IMR-90 (cell line): ENCODE measurements at regions not wholly inside any gene's neighbourhood (a gene's known extent, or its start where the extent isn't known, plus 50 kb on each side); places are given as distances from the start of the nearest gene placed in this dataset.

ENCODE experiments used
- ATAC-seq: fragments of 200-7000 bp; cut with Tn5 transposase; 2 replicates; pipeline ENCODE4 v1.9.1; 2020; ENCODE audit warnings: low read depth, mild to moderate bottlenecking, moderate library complexity
- BruUV-seq: library from RNA; stranded (reverse); fragments of 400-500 nt; replicated peaks from 2 replicates; lab custom pipeline; 2021; lab: Mats Ljungman, UMichigan
- CTCF ChIA-PET: fragments of 300-600 bp; formaldehyde crosslinking; extraction: SDS; loops from one replicate; lab custom pipeline; 2021; ENCODE audit warnings: antibody characterized with exemption; lab: Yijun Ruan, JAX
- POLR2A ChIA-PET: fragments of 300-600 bp; sonication (Branson Sonifier 250); formaldehyde crosslinking; loops from one replicate; lab custom pipeline; 2022; ENCODE audit warnings: antibody characterized with exemption; ENCODE audit not compliant: unreplicated experiment; lab: Charles Lee
- DNase-seq: peaks from one replicate; pipeline ENCODE4 v3.0.0; 2013
- H2AFZ ChIP-seq: replicated peaks from 2 replicates; pipeline ENCODE3; 2013; ENCODE audit warnings: low read length, mild to moderate bottlenecking; ENCODE audit not compliant: poor library complexity
- H2AK5ac ChIP-seq: 2 replicates; pipeline ENCODE4 v1.6.1; 2013; ENCODE audit warnings: low read depth, low read length, inconsistent platforms
- H2AK9ac ChIP-seq: replicated peaks from 2 replicates; pipeline ENCODE3; 2013; ENCODE audit warnings: mild to moderate bottlenecking, low read depth, low read length, moderate library complexity; ENCODE audit not compliant: poor library complexity
- H2BK120ac ChIP-seq: 2 replicates; pipeline ENCODE4 v1.6.1; 2013; ENCODE audit warnings: low read depth, low read length, inconsistent platforms
- H2BK15ac ChIP-seq: 3 replicates; pipeline ENCODE4 v1.6.1; 2013; ENCODE audit warnings: low read depth, low read length, inconsistent platforms
- H2BK20ac ChIP-seq: 2 replicates; pipeline ENCODE4 v1.6.1; 2013; ENCODE audit warnings: low read depth, mild to moderate bottlenecking, inconsistent platforms, low read length, moderate library complexity
- H2BK5ac ChIP-seq: 2 replicates; pipeline ENCODE4 v1.6.1; 2013; ENCODE audit warnings: mild to moderate bottlenecking, low read depth, low read length, inconsistent platforms; ENCODE audit not compliant: poor library complexity, severe bottlenecking
- H3K14ac ChIP-seq: replicated peaks from 2 replicates; pipeline ENCODE4 v1.6.1; 2013; ENCODE audit warnings: low read depth, low read length, inconsistent platforms
- H3K18ac ChIP-seq: 2 replicates; pipeline ENCODE4 v1.6.1; 2013; ENCODE audit warnings: low read depth, low read length, control low read depth
- H3K23ac ChIP-seq: 2 replicates; pipeline ENCODE4 v1.6.1; 2013; ENCODE audit warnings: low read depth, low read length, inconsistent platforms
- H3K27ac ChIP-seq: 2 replicates; pipeline ENCODE4 v1.5.1; 2013; ENCODE audit warnings: mild to moderate bottlenecking, control low read depth, low read length; ENCODE audit not compliant: insufficient read depth
- H3K27me3 ChIP-seq: 2 replicates; pipeline ENCODE4 v1.6.1; 2013; ENCODE audit warnings: low read length; ENCODE audit not compliant: control insufficient read depth, insufficient read depth
- H3K36me3 ChIP-seq: 2 replicates; pipeline ENCODE4 v1.6.1; 2013; ENCODE audit warnings: low read length, mixed read lengths; ENCODE audit not compliant: control insufficient read depth, insufficient read depth
- H3K4ac ChIP-seq: 2 replicates; pipeline ENCODE4 v1.6.1; 2013; ENCODE audit warnings: low read depth, low read length, inconsistent platforms
- H3K4me1 ChIP-seq: 2 replicates; pipeline ENCODE4 v1.6.1; 2013; ENCODE audit warnings: low read length, mixed read lengths; ENCODE audit not compliant: control insufficient read depth, insufficient read depth
- H3K4me2 ChIP-seq: 2 replicates; pipeline ENCODE4 v1.6.1; 2013; ENCODE audit warnings: low read depth, mild to moderate bottlenecking, control low read depth, low read length, moderate library complexity
- H3K4me3 ChIP-seq: 2 replicates; pipeline ENCODE4 v1.5.1; 2013; ENCODE audit warnings: low read depth, mild to moderate bottlenecking, control low read depth, low read length, moderate library complexity; ENCODE audit not compliant: insufficient read depth
- H3K56ac ChIP-seq: 2 replicates; pipeline ENCODE4 v1.6.1; 2013; ENCODE audit warnings: low read length, inconsistent platforms; ENCODE audit not compliant: insufficient read depth; ENCODE audit errors: extremely low read depth
- H3K79me1 ChIP-seq, 2 experiments: 2 replicates each; pipeline ENCODE4 v1.6.1; 2013; ENCODE audit warnings: low read length in 2 of 2, inconsistent platforms in 1 of 2, low read depth in 1 of 2
- H3K9ac ChIP-seq: 2 replicates; pipeline ENCODE4 v1.6.1; 2013; ENCODE audit warnings: low read depth, low read length, control low read depth
- H3K9me1 ChIP-seq: 2 replicates; pipeline ENCODE4 v1.6.1; 2013; ENCODE audit warnings: low read length, inconsistent platforms; ENCODE audit not compliant: insufficient read depth
- H3K9me3 ChIP-seq: 2 replicates; pipeline ENCODE4 v1.6.1; 2013; ENCODE audit warnings: low read length; ENCODE audit not compliant: control insufficient read depth, insufficient read depth
- H4K20me1 ChIP-seq: 2 replicates; pipeline ENCODE4 v1.6.1; 2013; ENCODE audit warnings: low read length, inconsistent platforms; ENCODE audit not compliant: insufficient read depth
- H4K5ac ChIP-seq: 2 replicates; pipeline ENCODE4 v1.6.1; 2013; ENCODE audit warnings: mild to moderate bottlenecking, low read depth, low read length, control low read depth
- H4K8ac ChIP-seq, 2 experiments: 2 replicates each; pipeline ENCODE4 v1.6.1; 2013; ENCODE audit warnings: low read depth in 2 of 2, low read length in 2 of 2, control low read depth in 1 of 2, inconsistent platforms in 1 of 2
- H4K91ac ChIP-seq: 2 replicates; pipeline ENCODE4 v1.6.1; 2013; ENCODE audit warnings: low read depth, low read length, inconsistent platforms; ENCODE audit not compliant: insufficient read depth
- BHLHE40 ChIP-seq: fragments of 150-350 bp; IDR thresholded peaks from 2 replicates; pipeline ENCODE4 v1.6.1; 2016; ENCODE audit warnings: mild to moderate bottlenecking, low read depth, low read length
- CEBPB ChIP-seq: IDR thresholded peaks from 2 replicates; pipeline ENCODE4 v1.6.1; 2012; ENCODE audit warnings: low read depth, low read length, improper control_type of control experiment
- CHD1 ChIP-seq: IDR thresholded peaks from 2 replicates; pipeline ENCODE4 v1.6.1; 2012; ENCODE audit warnings: low read depth, low read length, improper control_type of control experiment
- CTCF ChIP-seq: conservative IDR thresholded peaks from 2 replicates; pipeline ENCODE4 v1.5.1; 2012; ENCODE audit warnings: mild to moderate bottlenecking, low read depth, low read length, improper control_type of control experiment
- ELK1 ChIP-seq: fragments of 150-350 bp; IDR thresholded peaks from 2 replicates; pipeline ENCODE4 v1.6.1; 2016; ENCODE audit warnings: low read depth, mild to moderate bottlenecking, low read length, moderate library complexity, borderline replicate concordance
- FOS ChIP-seq: fragments of 150-350 bp; IDR thresholded peaks from 2 replicates; pipeline ENCODE4 v1.6.1; 2016; ENCODE audit warnings: low read depth, low read length
- MAFK ChIP-seq: IDR thresholded peaks from 2 replicates; pipeline ENCODE4 v1.6.1; 2012; ENCODE audit warnings: low read depth, low read length, improper control_type of control experiment
- MAZ ChIP-seq: IDR thresholded peaks from 2 replicates; pipeline ENCODE4 v1.6.1; 2012; ENCODE audit warnings: low read depth, mild to moderate bottlenecking, low read length, improper control_type of control experiment, moderate library complexity, borderline replicate concordance
- MXI1 ChIP-seq: IDR thresholded peaks from 2 replicates; pipeline ENCODE4 v1.6.1; 2012; ENCODE audit warnings: low read depth, mild to moderate bottlenecking, low read length, moderate library complexity, borderline replicate concordance
- NFE2L2 ChIP-seq: fragments of 150-350 bp; IDR thresholded peaks from 2 replicates; pipeline ENCODE4 v1.6.1; 2016; ENCODE audit warnings: low read depth, mild to moderate bottlenecking, low read length
- POLR2A ChIP-seq: IDR thresholded peaks from 2 replicates; pipeline ENCODE4 v1.6.1; 2012; ENCODE audit warnings: mild to moderate bottlenecking, low read depth, low read length
- RAD21 ChIP-seq: IDR thresholded peaks from 2 replicates; pipeline ENCODE4 v1.6.1; 2012; ENCODE audit warnings: low read length, improper control_type of control experiment
- RCOR1 ChIP-seq: IDR thresholded peaks from 2 replicates; pipeline ENCODE4 v1.6.1; 2012; ENCODE audit warnings: mild to moderate bottlenecking, low read length, improper control_type of control experiment; ENCODE audit not compliant: insufficient replicate concordance
- RFX5 ChIP-seq: IDR thresholded peaks from 2 replicates; pipeline ENCODE4 v1.8.0; 2012; ENCODE audit warnings: low read depth, mild to moderate bottlenecking, low read length, moderate library complexity
- SMC3 ChIP-seq: fragments of 150-350 bp; IDR thresholded peaks from 2 replicates; pipeline ENCODE4 v1.6.1; 2016; ENCODE audit warnings: low read depth, mild to moderate bottlenecking, antibody characterized with exemption, low read length, moderate library complexity
- WGBS, 2 experiments: methylation state at CpG; one replicate each; pipeline versions ENCODE4 v1.1.5 to v1.1.7; 2013; ENCODE audit warnings: missing lambda C conversion rate in 2 of 2; ENCODE audit not compliant: insufficient read length in 1 of 2; ENCODE audit errors: extremely low coverage in 2 of 2; 5-methylcytosine and 5-hydroxymethylcytosine counted together
- dilution Hi-C: fragments of 300-500 bp; cut with HindIII; formaldehyde crosslinking; loops from one replicate; pipeline ENCODE4 v1.14.3; 2018; ENCODE audit warnings: low sequenced_read_pairs; ENCODE audit not compliant: unreplicated experiment
- in situ Hi-C: fragments of 300-500 bp; cut with MboI; formaldehyde crosslinking; loops from 3 replicates; pipeline ENCODE4 v1.14.3; 2019; ENCODE audit warnings: low sequenced_read_pairs, inconsistent platforms, mixed read lengths
- intact Hi-C: fragments of 100-400 bp; cut with micrococcal nuclease; formaldehyde crosslinking; loops from 2 replicates; pipeline ENCODE4 v1.10.0; 2022
- TF ChIP-seq, protein P1 (sequence below): fragments of 150-350 bp; IDR thresholded peaks from 2 replicates; pipeline ENCODE4 v1.6.1; 2017; ENCODE audit warnings: mild to moderate bottlenecking, antibody characterized with exemption, low read length, low read depth

DNA sequence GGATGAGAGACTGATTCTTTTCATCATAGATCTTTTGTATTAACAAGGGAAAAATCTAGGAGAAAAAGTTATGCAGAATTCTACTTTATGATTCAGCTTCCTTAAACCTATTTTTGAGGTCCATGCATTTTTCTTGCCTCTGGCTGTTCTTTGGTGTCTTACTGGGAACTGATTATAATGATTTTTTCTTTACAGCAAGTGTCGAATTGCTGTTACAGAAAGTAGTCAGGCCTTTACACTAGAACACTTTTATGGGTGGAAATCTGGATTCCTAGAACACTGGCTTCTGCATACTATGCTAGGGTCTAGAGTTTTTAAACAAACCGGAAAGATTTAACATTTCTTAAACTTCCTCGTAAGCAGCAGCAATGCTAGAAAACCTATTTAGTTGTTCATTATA is 302.6 kb downstream of the NUP35 start:
- Histone ChIP-seq H2BK20ac (no peak overlapping the region), H3K14ac (no peak overlapping the region), H3K9me1 (no peaks in the 10 kb centered on the region), H3K4me2 (no peak overlapping the region), H3K27ac (no peak overlapping the region), H3K9ac (no peak overlapping the region), H3K4me3 (no peak overlapping the region), H3K4me1 (no peaks in the 10 kb centered on the region), H3K4ac (no peak overlapping the region), H4K91ac (no peak overlapping the region), H4K5ac (no peak overlapping the region), H3K56ac (no peak overlapping the region), H3K79me1 (no peaks in the 10 kb centered on the region), H4K20me1 (no peaks in the 10 kb centered on the region), H2BK5ac (no peak overlapping the region), H2AK9ac (no peak overlapping the region), H4K8ac (no peak overlapping the region), H3K27me3 (no peaks in the 10 kb centered on the region), H3K9me3 (peaks cover 5% of the 10 kb centered on the region; the same call in 1 of the 2 replicates), H3K23ac (no peak overlapping the region), H2AK5ac (no peak overlapping the region), H2AFZ (no peak overlapping the region), H2BK15ac (no peak overlapping the region), H3K36me3 (no peaks in the 10 kb centered on the region), H2BK120ac (no peak overlapping the region), H3K18ac (no peak overlapping the region)
- ChIA-PET POLR2A (no interaction called here), CTCF (no interaction called here)
- in situ Hi-C loops (no loop called here), dilution Hi-C loops (no loop called here), intact Hi-C loops (no loop called here)
- DNase-seq, result no peak
- no TSS peak for BruUV-seq
- no CpG with 5 or more reads among the region's 3 CpGs for WGBS, 2 experiments
- TF ChIP-seq RAD21 (no peak), CEBPB (no peak), MAZ (no peak), BHLHE40 (no peak), MXI1 (no peak), RCOR1 (no peak), FOS (no peak), RFX5 (no peak), MAFK (no peak), SMC3 (no peak), NFE2L2 (no peak), CHD1 (no peak), ELK1 (no peak), POLR2A (no peak), CTCF (no peak)
- TF ChIP-seq, protein P1, sequence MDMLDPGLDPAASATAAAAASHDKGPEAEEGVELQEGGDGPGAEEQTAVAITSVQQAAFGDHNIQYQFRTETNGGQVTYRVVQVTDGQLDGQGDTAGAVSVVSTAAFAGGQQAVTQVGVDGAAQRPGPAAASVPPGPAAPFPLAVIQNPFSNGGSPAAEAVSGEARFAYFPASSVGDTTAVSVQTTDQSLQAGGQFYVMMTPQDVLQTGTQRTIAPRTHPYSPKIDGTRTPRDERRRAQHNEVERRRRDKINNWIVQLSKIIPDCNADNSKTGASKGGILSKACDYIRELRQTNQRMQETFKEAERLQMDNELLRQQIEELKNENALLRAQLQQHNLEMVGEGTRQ, result no peak
- ATAC-seq, result no peak
